Panc1 (cell line): ENCODE measurements at regions not wholly inside any gene's neighbourhood (a gene's known extent, or its start where the extent isn't known, plus 50 kb on each side); places are given as distances from the start of the nearest gene placed in this dataset.

Source experiments
- POLR2AphosphoS5 ChIP-seq: IDR thresholded peaks from 2 replicates; pipeline ENCODE4 v1.6.1; 2012; ENCODE audit warnings: mild to moderate bottlenecking, low read depth, low read length, moderate library complexity
- REST ChIP-seq, 2 experiments: IDR thresholded peaks; 2 replicates each; pipeline ENCODE4 v1.6.1; 2011 to 2012; ENCODE audit warnings: low read depth in 2 of 2, control low read depth in 1 of 2, low read length in 1 of 2, mild to moderate bottlenecking in 1 of 2, moderate library complexity in 1 of 2; ENCODE audit not compliant: insufficient read depth in 1 of 2
- SIN3A ChIP-seq: IDR thresholded peaks from 2 replicates; pipeline ENCODE4 v1.6.1; 2012; ENCODE audit warnings: low read depth, mild to moderate bottlenecking, low read length, moderate library complexity, borderline replicate concordance; ENCODE audit not compliant: insufficient read depth
- TCF7L2 ChIP-seq: IDR thresholded peaks from 2 replicates; pipeline ENCODE4 v1.6.1; 2011; ENCODE audit warnings: mild to moderate bottlenecking, low read depth, low read length, inconsistent platforms
- TF ChIP-seq, protein P1 (sequence below): fragments of 450-650 bp; IDR thresholded peaks from 2 replicates; pipeline ENCODE4 v1.5.1; 2017; ENCODE audit warnings: mild to moderate bottlenecking

DNA sequence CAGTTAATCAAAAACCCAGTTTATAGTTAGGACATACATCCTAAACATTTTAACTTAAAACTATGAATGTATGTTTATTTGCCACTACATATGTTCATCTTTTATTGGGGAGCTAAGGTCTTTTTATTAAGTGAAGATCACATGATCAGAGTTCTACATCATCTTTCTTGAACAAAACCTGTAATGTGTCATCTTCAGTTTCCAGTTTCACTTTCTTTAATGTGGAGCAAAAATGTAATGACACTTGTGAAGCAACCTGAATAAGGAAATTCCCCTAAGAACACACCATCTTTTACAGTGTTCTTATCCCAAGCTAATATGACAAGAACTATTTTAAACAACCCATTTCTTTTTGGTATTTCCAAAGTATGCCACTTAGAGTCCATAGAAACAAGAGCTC is 166.7 kb upstream of the BET1 start:
- TF ChIP-seq, protein P1, sequence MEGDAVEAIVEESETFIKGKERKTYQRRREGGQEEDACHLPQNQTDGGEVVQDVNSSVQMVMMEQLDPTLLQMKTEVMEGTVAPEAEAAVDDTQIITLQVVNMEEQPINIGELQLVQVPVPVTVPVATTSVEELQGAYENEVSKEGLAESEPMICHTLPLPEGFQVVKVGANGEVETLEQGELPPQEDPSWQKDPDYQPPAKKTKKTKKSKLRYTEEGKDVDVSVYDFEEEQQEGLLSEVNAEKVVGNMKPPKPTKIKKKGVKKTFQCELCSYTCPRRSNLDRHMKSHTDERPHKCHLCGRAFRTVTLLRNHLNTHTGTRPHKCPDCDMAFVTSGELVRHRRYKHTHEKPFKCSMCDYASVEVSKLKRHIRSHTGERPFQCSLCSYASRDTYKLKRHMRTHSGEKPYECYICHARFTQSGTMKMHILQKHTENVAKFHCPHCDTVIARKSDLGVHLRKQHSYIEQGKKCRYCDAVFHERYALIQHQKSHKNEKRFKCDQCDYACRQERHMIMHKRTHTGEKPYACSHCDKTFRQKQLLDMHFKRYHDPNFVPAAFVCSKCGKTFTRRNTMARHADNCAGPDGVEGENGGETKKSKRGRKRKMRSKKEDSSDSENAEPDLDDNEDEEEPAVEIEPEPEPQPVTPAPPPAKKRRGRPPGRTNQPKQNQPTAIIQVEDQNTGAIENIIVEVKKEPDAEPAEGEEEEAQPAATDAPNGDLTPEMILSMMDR = no peak
- no peak for TF ChIP-seq POLR2AphosphoS5
- no peak for TF ChIP-seq REST (IDR thresholded peaks at IDR 0.05; ENCODE audit: insufficient read depth in 1 of 2, low read depth in 2 of 2, low read length in 1 of 2)
- no peak for TF ChIP-seq TCF7L2
- no peak for TF ChIP-seq SIN3A
